Omental fat pad (tissue), 3 donors: ENCODE measurements at regions not wholly inside any gene's neighbourhood (a gene's known extent, or its start where the extent isn't known, plus 50 kb on each side); places are given as distances from the start of the nearest gene placed in this dataset.

Source experiments
- ATAC-seq: fragments of 150-250 bp; one replicate; pipeline ENCODE4 v1.9.1; 2016; ENCODE audit warnings: mild to moderate bottlenecking, moderate library complexity; ENCODE audit not compliant: low FRiP score
- DNase-seq: peaks from one replicate; pipeline ENCODE4 v3.0.0-alpha.2; 2019; ENCODE audit warnings: low spot score
- TF ChIP-seq, protein P1 (sequence below), 3 donors: fragments of 450-650 bp; IDR thresholded peaks; one replicate each; pipeline ENCODE4 v1.5.1; 2016 to 2017; ENCODE audit warnings: antibody characterized with exemption in 3 of 3, mild to moderate bottlenecking in 3 of 3, moderate library complexity in 2 of 3

DNA sequence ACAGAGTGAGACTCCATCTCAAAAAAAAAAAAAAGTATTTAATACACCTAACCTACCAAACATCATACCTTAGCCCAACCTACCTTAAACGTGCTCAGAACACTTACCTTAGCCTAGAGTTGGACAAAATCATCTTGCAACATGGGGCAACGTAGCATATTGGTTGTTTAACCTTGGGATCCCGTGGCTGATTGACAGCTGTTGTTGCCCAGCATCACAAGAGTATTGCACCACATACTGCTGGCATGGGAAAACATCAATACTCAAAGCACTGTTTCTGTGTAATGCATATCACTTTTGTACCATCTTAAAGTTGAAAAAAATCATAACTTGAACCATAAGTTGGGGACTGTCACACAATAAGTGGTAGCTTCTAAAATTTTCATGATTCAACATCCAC lies 73.8 kb upstream of the MIR17HG start:
- ATAC-seq (no peak), DNase-seq (no peak)
- TF ChIP-seq, protein P1, sequence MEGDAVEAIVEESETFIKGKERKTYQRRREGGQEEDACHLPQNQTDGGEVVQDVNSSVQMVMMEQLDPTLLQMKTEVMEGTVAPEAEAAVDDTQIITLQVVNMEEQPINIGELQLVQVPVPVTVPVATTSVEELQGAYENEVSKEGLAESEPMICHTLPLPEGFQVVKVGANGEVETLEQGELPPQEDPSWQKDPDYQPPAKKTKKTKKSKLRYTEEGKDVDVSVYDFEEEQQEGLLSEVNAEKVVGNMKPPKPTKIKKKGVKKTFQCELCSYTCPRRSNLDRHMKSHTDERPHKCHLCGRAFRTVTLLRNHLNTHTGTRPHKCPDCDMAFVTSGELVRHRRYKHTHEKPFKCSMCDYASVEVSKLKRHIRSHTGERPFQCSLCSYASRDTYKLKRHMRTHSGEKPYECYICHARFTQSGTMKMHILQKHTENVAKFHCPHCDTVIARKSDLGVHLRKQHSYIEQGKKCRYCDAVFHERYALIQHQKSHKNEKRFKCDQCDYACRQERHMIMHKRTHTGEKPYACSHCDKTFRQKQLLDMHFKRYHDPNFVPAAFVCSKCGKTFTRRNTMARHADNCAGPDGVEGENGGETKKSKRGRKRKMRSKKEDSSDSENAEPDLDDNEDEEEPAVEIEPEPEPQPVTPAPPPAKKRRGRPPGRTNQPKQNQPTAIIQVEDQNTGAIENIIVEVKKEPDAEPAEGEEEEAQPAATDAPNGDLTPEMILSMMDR (IDR thresholded peaks at IDR 0.05), result no peak

GRCh38 chr13:91277013-91277676 lies 70.3 kb upstream of the MIR17HG start:
- TF ChIP-seq, protein P1 (IDR thresholded peaks at IDR 0.05), result no peak
- ATAC-seq (no peak), DNase-seq (no peak)

GRCh38 chr13:91278291-91278690 lies 69.2 kb upstream of the MIR17HG start:
- DNase-seq, result no peak
- no peak for ATAC-seq
- TF ChIP-seq, protein P1 (IDR thresholded peaks at IDR 0.05), result no peak

GRCh38 chr13:91278888-91279287 lies 68.6 kb upstream of the MIR17HG start:
- ATAC-seq, result no peak
- TF ChIP-seq, protein P1 (IDR thresholded peaks at IDR 0.05), result no peak
- DNase-seq, result no peak

DNA sequence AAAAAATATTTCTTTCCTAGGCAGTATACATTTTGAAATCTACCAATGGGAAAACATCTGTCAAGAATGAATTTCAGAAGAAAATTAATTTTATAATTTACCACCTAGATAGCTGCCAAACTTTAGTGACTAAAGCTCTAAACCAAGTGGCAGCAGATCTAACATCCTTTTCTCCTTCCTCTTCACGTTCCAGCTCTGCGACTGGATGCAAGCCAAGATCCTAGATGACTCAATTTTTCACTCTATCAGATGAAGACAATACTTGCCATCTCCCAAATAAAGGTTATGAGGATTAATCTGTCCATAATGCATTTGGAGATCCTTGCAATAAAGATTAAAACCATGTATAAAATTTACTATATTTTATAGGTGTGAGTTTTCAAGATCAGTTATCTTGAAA lies 66.7 kb upstream of the MIR17HG start:
- ATAC-seq, result no peak
- TF ChIP-seq, protein P1 (IDR thresholded peaks at IDR 0.05), result no peak

GRCh38 chr13:91284335-91284734 lies 63.2 kb upstream of the MIR17HG start:
- no peak for ATAC-seq
- DNase-seq, result no peak
- TF ChIP-seq, protein P1 (IDR thresholded peaks at IDR 0.05), result no peak

More for the DNA sequence above, 66.7 kb upstream of the MIR17HG start:
- no peak for DNase-seq

DNA sequence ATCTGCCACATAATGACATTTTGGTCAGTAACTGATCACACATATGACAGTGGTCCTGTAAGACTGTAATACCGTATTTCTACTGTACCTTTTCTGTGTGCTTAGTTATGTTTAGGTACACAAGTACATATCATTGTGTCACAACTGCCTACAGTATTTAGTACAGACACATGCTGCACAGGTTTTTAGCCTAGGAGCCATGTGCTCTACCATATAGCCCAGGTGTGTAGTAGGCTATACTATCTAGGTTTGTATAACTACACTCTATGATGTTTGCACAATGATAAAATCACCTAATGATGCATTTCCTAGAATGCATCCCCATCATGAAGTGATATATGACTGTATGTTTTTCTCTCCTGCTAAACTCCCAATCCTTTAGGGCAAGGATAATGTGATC lies 61.2 kb upstream of the MIR17HG start:
- ATAC-seq (no peak), DNase-seq (no peak)
- TF ChIP-seq, protein P1 (IDR thresholded peaks at IDR 0.05), result no peak
